NCI-H510A treated with DMSO at 0.1 percent for 48 hours (cell line): ENCODE measurements at regions not wholly inside any gene's neighbourhood (a gene's known extent, or its start where the extent isn't known, plus 50 kb on each side); places are given as distances from the start of the nearest gene placed in this dataset.
"Not testable (repeated sequence)": the region's sequence is repeated elsewhere in the genome, so short reads cannot be mapped to it uniquely, and the experiment has no call there.

ENCODE experiments used
- DNase-seq: peaks from one replicate; lab custom pipeline; 2025; lab: John Stamatoyannopoulos, UW

- no peak for DNase-seq
Observed at GRCh38 chr10:64859911-64860310, 1338.7 kb downstream of the REEP3 start.

GRCh38 chr10:64863836-64864235, 1342.6 kb downstream of the REEP3 start:
- no peak for DNase-seq

GRCh38 chr10:64867501-64867962, 1346.3 kb downstream of the REEP3 start:
- DNase-seq, result no peak

GRCh38 chr10:64873088-64873487, 1351.9 kb downstream of the REEP3 start:
- DNase-seq, result no peak

- DNase-seq, result no peak
Observed at GRCh38 chr10:64873959-64874358, 1352.8 kb downstream of the REEP3 start.

GRCh38 chr10:64880546-64880945, 1359.3 kb downstream of the REEP3 start:
- no peak for DNase-seq

GRCh38 chr10:64881257-64881656, 1360.1 kb downstream of the REEP3 start:
- no peak for DNase-seq

- DNase-seq, result no peak
Observed at GRCh38 chr10:64896582-64896981, 1375.4 kb downstream of the REEP3 start.

- not testable (repeated sequence) for DNase-seq
Observed at GRCh38 chr10:64906311-64906710, 1385.1 kb downstream of the REEP3 start.

- DNase-seq, result not testable (repeated sequence)
Observed at GRCh38 chr10:64924306-64924705, 1403.1 kb downstream of the REEP3 start.

GRCh38 chr10:64952042-64952441, 1430.8 kb downstream of the REEP3 start:
- DNase-seq, result no peak

- DNase-seq, result no peak
Observed at GRCh38 chr10:64956441-64956840, 1435.2 kb downstream of the REEP3 start.

- DNase-seq, result no peak
Observed at GRCh38 chr10:64959116-64959515, 1437.9 kb downstream of the REEP3 start.

GRCh38 chr10:64959883-64960282, 1438.7 kb downstream of the REEP3 start:
- no peak for DNase-seq

- DNase-seq, result no peak
Observed at GRCh38 chr10:64973391-64973790, 1452.2 kb downstream of the REEP3 start.

GRCh38 chr10:64976150-64976549, 1454.9 kb downstream of the REEP3 start:
- DNase-seq, result no peak

- DNase-seq, result no peak
Observed at GRCh38 chr10:64977915-64978314, 1456.7 kb downstream of the REEP3 start.

- DNase-seq, result no peak
Observed at GRCh38 chr10:64996886-64997285, 1475.7 kb downstream of the REEP3 start.

- no peak for DNase-seq
Observed at GRCh38 chr10:65010845-65011244, 1489.6 kb downstream of the REEP3 start.

- no peak for DNase-seq
Observed at GRCh38 chr10:65017523-65017922, 1496.3 kb downstream of the REEP3 start.

- DNase-seq, result no peak
Observed at GRCh38 chr10:65024886-65025285, 1503.7 kb downstream of the REEP3 start.

- DNase-seq, result no peak
Observed at GRCh38 chr10:65030263-65030662, 1509.1 kb downstream of the REEP3 start.

GRCh38 chr10:65032867-65033769, 1511.9 kb downstream of the REEP3 start:
- no peak for DNase-seq

GRCh38 chr10:65033957-65034356, 1512.8 kb downstream of the REEP3 start:
- DNase-seq, result no peak
